H1 (cell line): ENCODE measurements at regions not wholly inside any gene's neighbourhood (a gene's known extent, or its start where the extent isn't known, plus 50 kb on each side); places are given as distances from the start of the nearest gene placed in this dataset.

Source experiments
- ASH2L ChIP-seq: fragments of 200-600, 300-600 bp; sonication (generic); IDR thresholded peaks from one replicate; pipeline ENCODE4 v1.7.1; 2017; ENCODE audit warnings: low read length
- CHD1 ChIP-seq: IDR thresholded peaks from 2 replicates; pipeline ENCODE4 v1.6.1; 2012; ENCODE audit warnings: low read depth, low read length, improper control_type of control experiment
- CTCF ChIP-seq, 3 experiments: IDR thresholded peaks; 1 replicate in 2 of 3; 2 replicates in 1 of 3; pipeline versions ENCODE4 v1.5.1 to v1.6.1; 2011; ENCODE audit warnings: low read length in 3 of 3, mild to moderate bottlenecking in 3 of 3, inconsistent platforms in 2 of 3, low read depth in 1 of 3, moderate library complexity in 1 of 3; ENCODE audit not compliant: insufficient read depth in 1 of 3; ENCODE audit errors: control extremely low read depth in 1 of 3
- PHF8 ChIP-seq: fragments of 200-600 bp; sonication (generic); conservative IDR thresholded peaks from 2 replicates; pipeline ENCODE4 v1.7.1; 2012; ENCODE audit warnings: low read depth, mild to moderate bottlenecking, inconsistent platforms, low read length, moderate library complexity
- POLR2AphosphoS5 ChIP-seq: IDR thresholded peaks from 2 replicates; pipeline ENCODE4 v1.6.1; 2011; ENCODE audit warnings: low read depth, low read length
- RAD21 ChIP-seq, 2 experiments: IDR thresholded peaks in 1 of 2; conservative IDR thresholded peaks in 1 of 2; 2 replicates each; pipeline ENCODE4 v1.6.1; 2011; ENCODE audit warnings: low read depth in 2 of 2, low read length in 2 of 2, improper control_type of control experiment in 1 of 2, inconsistent platforms in 1 of 2, mild to moderate bottlenecking in 1 of 2, moderate library complexity in 1 of 2

- no peak for TF ChIP-seq CHD1
- no peak for TF ChIP-seq CTCF (IDR thresholded peaks at IDR 0.05; ENCODE audit: control extremely low read depth in 1 of 3, insufficient read depth in 1 of 3, low read depth in 1 of 3, low read length in 3 of 3)
- TF ChIP-seq RAD21 (IDR thresholded peaks at IDR 0.05 in 1 of 2, conservative IDR thresholded peaks at IDR 0.05 in 1 of 2; ENCODE audit: low read depth in 2 of 2, low read length in 2 of 2): no peak
- no peak for TF ChIP-seq PHF8
- no peak for TF ChIP-seq POLR2AphosphoS5
- no peak for TF ChIP-seq ASH2L
These were observed 554.7 kb downstream of the SOX6 start for GRCh38 chr11:15801616-15802015.
